ENCODE measurements at regions not wholly inside any gene's neighbourhood (a gene's known extent, or its start where the extent isn't known, plus 50 kb on each side); places are given as distances from the start of the nearest gene placed in this dataset.

GRCh38 chr1:5376538-5377247 is 615.5 kb downstream of the NPHP4 start:
- H3K4me3 ChIP-seq (replicated peaks; ENCODE audit: low read depth, low read length), result no peak overlapping the region
- TF ChIP-seq, protein P1, sequence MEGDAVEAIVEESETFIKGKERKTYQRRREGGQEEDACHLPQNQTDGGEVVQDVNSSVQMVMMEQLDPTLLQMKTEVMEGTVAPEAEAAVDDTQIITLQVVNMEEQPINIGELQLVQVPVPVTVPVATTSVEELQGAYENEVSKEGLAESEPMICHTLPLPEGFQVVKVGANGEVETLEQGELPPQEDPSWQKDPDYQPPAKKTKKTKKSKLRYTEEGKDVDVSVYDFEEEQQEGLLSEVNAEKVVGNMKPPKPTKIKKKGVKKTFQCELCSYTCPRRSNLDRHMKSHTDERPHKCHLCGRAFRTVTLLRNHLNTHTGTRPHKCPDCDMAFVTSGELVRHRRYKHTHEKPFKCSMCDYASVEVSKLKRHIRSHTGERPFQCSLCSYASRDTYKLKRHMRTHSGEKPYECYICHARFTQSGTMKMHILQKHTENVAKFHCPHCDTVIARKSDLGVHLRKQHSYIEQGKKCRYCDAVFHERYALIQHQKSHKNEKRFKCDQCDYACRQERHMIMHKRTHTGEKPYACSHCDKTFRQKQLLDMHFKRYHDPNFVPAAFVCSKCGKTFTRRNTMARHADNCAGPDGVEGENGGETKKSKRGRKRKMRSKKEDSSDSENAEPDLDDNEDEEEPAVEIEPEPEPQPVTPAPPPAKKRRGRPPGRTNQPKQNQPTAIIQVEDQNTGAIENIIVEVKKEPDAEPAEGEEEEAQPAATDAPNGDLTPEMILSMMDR (IDR thresholded peaks at IDR 0.05; ENCODE audit: low read length, missing control alignments), result no peak
- DNase-seq (ENCODE audit: low read depth), result no peak

DNA sequence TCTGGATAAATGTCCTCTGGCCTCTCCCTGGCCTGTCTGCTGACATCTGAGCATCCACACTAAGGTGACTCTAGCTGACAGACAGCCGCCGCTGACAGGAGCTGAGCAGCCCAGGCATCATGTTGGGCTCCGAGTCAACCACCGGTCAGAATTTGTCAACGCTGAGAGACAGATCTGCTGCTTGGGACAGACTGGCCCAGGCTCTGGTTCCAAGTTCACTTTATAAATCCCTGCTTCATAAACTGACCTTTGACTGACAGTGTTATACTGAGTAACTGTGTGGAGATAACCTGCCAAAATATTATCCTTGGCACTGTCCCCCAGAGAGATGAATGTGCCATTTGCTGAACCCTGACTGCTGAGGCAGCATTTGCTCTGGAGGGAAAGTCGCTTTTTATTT is 616.7 kb downstream of the NPHP4 start:
- TF ChIP-seq, protein P1 (IDR thresholded peaks at IDR 0.05; ENCODE audit: low read length, missing control alignments), result no peak
- DNase-seq (ENCODE audit: low read depth), result no peak
- no peak overlapping the region for H3K4me3 ChIP-seq (replicated peaks; ENCODE audit: low read depth, low read length)

DNA sequence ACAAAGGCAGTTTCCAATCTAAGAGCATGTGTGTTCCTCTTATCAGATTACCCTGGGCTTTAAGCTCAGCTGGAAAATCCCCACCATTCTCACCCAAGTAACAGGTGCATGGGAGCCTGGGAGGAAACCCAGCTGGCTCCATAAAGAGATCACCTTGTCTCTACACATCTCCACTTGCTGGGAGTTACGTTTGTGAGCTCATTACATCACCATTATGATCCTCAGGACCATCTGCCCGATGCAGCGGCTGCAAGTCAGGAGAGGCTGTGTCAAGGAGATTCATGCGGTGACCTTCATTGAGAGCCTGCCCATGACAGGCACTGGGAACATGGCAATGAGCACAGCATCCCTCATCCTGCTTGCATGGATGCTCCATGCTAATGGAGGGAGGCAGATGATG is 618.0 kb downstream of the NPHP4 start:
- TF ChIP-seq, protein P1 (IDR thresholded peaks at IDR 0.05; ENCODE audit: low read length, missing control alignments), result no peak
- H3K4me3 ChIP-seq (replicated peaks; ENCODE audit: low read depth, low read length), result no peak overlapping the region
- DNase-seq (ENCODE audit: low read depth), result no peak

- TF ChIP-seq, protein P1 (IDR thresholded peaks at IDR 0.05; ENCODE audit: low read length, missing control alignments), result no peak
- DNase-seq (ENCODE audit: low read depth), result no peak
- H3K4me3 ChIP-seq (replicated peaks; ENCODE audit: low read depth, low read length), result no peak overlapping the region
Measured at GRCh38 chr1:5373281-5373680, 618.9 kb downstream of the NPHP4 start.

DNA sequence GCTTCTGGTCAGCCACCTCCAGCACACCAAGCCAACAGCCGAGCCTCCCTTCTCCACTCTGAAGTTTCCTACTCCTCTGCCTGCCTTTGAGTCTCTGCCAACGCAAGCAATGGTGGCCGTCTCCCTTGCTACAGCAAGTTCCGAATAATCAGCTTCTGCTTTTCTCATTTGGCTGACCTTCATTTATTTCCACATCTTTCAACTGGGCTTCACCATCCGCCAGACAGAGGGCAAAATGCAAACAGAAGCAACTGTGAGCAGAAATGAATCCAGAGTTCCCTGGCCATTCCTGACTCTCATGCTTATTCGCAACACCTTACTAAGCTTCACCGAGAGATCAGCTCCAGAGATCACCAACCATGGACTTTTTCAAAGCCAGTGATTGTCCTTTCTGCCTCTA is 621.0 kb downstream of the NPHP4 start:
- TF ChIP-seq, protein P1 (IDR thresholded peaks at IDR 0.05; ENCODE audit: low read length, missing control alignments), result no peak
- no peak overlapping the region for H3K4me3 ChIP-seq (replicated peaks; ENCODE audit: low read depth, low read length)
- DNase-seq (ENCODE audit: low read depth), result no peak

DNA sequence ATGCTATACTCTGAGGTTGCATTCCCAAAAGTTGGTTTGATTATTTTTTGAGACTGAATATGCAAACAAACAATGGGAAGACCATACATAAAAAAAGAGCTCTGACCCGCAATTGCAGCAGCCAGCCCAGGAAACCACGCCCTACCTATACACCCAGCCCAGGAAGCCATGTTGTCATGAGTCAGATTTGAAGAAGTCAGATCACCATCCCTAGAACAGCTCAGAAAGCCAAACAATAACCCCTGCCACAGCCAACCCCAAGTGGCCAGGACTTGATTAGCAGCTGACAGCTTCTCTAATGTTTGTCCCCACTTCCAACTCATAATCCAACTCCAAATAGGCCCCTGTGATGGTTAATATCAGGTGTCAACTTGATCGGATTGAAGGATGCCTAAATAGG is 621.9 kb downstream of the NPHP4 start:
- no peak for DNase-seq (ENCODE audit: low read depth)
- TF ChIP-seq, protein P1 (IDR thresholded peaks at IDR 0.05; ENCODE audit: low read length, missing control alignments), result no peak
- no peak overlapping the region for H3K4me3 ChIP-seq (replicated peaks; ENCODE audit: low read depth, low read length)

GRCh38 chr1:5369223-5369622 is 623.0 kb downstream of the NPHP4 start:
- no peak for DNase-seq (ENCODE audit: low read depth)
- TF ChIP-seq, protein P1 (IDR thresholded peaks at IDR 0.05; ENCODE audit: low read length, missing control alignments), result no peak
- no peak overlapping the region for H3K4me3 ChIP-seq (replicated peaks; ENCODE audit: low read depth, low read length)

Data from fibroblast of pulmonary artery (primary cell).